Right renal cortex interstitium (tissue), 3 donors: ENCODE measurements at regions not wholly inside any gene's neighbourhood (a gene's known extent, or its start where the extent isn't known, plus 50 kb on each side); places are given as distances from the start of the nearest gene placed in this dataset.

ENCODE experiments used
- DNase-seq, 3 donors: peaks; one replicate each; pipeline ENCODE4 v3.0.0-alpha.2; 2013; ENCODE audit warnings: low read depth in 3 of 3, low spot score in 2 of 3

GRCh38 chr13:73939071-73939380 lies 195.2 kb downstream of the KLF12 start:
- DNase-seq, result no peak

- no peak for DNase-seq
Observed at GRCh38 chr13:73938372-73939070, 195.7 kb downstream of the KLF12 start.

GRCh38 chr13:73937441-73937840 lies 196.8 kb downstream of the KLF12 start:
- no peak for DNase-seq

DNA sequence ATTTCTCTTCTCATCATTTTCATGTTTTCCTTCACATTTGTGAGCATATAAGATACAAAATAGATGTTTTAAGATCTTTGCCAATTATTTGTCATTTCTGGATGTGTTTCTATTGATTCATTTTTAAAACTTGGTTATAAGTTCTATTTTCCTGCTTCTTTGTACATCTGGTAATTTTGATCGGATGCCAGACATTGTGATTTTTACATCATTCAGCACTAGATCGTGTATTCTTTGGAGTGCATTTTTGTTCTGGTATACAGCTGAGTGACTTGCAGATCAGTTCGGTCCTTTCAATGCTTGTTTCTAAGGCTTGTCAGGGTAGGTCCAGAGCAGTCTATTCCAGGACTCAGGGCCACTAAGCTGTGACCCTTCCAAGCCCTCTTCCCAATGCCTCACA lies 198.2 kb downstream of the KLF12 start:
- no peak for DNase-seq

DNA sequence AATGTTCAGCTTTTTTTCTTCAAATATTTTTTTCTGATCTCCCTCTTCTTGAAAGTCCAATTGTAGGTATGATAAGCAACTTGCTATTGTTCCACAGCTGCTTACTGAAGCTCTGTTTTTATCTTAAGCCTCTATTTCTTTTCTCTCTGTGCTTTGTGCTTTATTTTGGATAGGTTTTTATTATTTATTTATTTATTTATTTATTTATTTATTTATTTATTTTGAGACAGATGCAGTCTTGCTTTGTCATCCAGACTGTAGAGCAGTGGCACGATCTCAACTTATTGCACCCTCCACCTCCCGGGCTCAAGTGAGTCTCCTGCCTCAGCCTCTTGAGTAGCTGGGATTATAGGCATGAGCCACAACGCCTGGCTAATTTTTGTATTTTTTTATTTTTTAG lies 199.4 kb downstream of the KLF12 start:
- DNase-seq, result no peak

DNA sequence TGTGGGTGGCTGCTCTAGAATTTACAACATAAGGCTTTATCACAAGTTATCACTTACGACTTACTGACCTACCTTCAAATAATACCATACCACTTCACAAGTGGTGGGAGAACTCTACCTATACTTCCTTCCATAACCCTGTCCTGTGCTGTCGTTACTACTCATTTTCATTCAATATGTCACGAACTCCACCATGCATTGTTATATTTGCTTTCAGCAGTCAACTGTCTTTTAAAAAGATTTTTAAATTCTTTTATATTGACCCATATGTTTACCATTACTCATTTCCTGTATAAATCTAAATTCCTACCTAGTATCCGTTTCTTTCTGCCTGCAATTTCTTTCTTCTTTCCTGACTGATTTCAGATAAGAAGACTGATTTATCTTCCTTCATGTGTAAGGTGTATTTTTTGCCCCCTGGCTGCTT lies 200.0 kb downstream of the KLF12 start:
- DNase-seq, result no peak

DNA sequence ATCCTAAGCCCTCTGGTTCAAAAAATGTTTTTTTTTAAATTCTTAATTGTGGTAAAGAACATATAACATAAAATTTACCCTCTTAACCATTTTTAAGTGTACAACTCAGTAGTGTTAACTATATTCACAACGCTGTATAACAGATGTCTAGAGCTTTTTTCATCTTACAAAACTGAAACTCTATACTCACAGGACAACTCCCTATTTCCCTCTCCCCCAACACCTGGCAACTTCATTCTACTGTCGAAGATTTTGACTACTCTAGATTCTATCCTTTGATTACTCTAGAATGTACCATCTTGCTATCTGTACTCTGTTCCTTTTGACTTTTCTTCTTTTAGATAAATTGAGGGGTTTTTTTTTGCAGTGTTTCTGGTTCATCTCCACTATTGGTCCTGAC lies 200.4 kb downstream of the KLF12 start:
- DNase-seq, result no peak

GRCh38 chr13:73932091-73932490 lies 202.1 kb downstream of the KLF12 start:
- no peak for DNase-seq

- DNase-seq, result no peak
Observed at GRCh38 chr13:73929287-73929932, 204.8 kb downstream of the KLF12 start.

GRCh38 chr13:73924607-73925006 lies 209.6 kb downstream of the KLF12 start:
- DNase-seq, result no peak

GRCh38 chr13:73922493-73923393 lies 211.5 kb downstream of the KLF12 start:
- no peak for DNase-seq

- DNase-seq, result no peak
Observed at GRCh38 chr13:73918691-73919090, 215.5 kb downstream of the KLF12 start.

DNA sequence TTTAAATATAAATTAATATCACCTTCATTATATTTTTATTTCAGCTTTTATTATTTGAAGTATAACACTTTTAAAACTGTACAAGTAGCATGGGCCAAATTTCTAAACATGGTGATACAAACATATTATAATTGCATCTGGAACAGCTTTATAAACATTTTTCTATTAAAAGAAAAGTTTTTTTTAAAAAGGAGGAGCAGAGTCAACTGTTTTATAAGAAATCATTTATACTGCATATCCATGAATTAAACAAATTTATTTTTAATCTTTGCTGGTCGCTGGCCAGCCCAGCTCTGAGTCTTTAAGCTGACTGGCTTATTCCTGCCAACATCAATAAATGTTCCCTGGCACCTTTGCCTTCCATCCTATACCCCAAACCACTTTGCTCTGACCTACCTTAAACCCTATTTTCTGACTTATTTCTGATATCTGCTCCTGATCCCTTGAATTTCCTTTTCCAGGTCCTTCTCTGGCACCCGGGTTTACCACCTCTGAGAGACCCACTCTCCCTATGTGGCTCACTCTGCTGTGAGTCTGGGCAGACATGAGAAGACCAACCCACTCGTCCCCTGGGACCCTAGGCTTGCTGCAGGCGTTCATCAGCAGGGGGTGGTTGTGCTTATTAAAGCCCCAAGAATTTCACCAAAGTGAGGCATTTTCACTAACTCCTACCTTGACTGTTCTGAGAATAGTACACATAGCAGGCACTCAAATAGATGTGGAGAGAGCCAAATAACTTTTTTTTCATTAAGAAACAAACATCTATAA lies 220.3 kb downstream of the KLF12 start:
- no peak for DNase-seq

DNA sequence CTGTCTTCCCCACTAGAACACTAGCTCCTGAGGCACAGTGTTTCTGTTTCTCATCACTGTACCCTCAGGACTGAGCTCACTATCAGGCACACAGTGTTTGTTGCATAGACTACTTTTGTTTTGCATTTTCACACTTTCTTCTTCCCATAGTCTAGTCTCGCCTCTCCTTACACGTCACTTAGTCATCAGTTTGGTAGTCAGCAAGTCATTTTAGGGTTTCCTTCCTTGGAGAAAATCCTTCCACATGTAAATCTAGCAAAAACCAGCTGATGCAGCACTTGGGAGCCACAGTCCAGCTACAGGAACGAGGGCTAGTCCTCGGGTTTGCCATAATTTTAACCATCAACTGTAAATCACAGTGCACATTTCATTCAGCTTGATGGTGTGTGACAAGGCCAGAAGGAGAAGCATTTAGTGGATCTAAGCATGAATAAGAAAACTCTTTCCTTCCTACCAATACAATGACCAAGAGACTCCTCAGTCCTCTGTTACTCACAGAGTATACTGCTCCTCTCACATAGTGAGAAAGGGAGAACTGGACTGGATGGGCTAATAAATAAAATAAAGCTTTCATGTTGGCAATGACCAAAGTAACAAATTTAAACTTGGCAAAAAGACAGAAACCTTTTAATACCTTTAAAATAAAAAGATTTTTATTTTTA lies 221.0 kb downstream of the KLF12 start:
- no peak for DNase-seq

DNA sequence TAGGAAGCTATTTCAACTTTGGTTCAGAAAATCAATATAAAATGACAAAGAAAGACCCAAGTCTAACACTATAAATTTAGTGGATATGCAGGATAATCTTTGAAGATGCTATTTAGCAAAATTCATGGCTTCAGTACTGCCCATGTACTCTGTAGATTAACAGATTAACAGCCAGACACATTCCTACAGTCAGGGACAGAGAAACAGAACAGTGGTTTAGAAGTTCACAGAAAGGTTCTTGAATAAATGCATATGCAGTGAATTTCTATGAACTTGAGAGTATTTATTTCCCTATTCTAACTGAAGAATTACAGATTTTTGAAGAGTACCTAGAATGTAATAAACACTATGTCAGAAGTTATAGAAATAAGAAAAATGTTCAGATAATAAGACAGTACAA lies 222.8 kb downstream of the KLF12 start:
- DNase-seq, result no peak

DNA sequence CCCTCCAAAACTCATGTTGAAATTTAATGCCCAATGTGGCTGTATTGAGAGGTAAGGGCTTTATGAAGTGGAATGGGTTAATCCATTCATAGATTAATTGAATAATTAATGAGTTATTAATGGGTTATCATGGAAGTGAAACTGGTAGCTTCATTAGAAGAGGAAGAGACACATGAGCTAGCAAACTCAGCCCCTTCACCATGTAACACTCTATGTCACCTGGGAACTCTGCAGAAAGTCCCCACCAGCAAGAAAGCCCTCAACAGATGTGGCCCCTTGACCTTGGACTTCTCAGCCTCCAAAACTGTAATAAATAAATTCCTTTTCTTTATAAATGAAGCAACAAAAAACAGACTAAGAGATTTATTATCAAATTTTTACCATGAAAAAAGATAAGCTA lies 223.5 kb downstream of the KLF12 start:
- DNase-seq, result no peak

- DNase-seq, result no peak
Observed at GRCh38 chr13:73908809-73909208, 225.4 kb downstream of the KLF12 start.

GRCh38 chr13:73904625-73905024 lies 229.6 kb downstream of the KLF12 start:
- no peak for DNase-seq

DNA sequence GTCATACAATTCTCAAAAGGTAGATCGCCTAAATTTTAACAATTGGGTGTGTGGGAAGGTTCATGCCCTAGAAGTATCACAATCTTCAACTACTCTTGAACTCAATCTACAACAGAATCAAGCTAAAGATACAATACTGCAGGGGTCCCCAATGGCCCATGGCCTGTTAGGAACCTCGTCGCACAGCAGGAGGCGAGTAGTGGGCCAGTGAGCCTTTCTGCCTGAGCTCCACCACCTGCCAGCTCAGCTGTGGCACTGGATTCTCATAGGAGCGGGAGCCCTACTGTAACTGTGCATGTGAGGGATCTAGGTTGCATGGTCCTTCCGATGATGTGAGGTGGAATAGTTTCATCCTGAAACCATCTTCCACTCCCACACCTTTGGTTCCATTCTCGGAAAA lies 230.6 kb downstream of the KLF12 start:
- DNase-seq, result no peak

- DNase-seq, result no peak
Observed at GRCh38 chr13:73902847-73903246, 231.4 kb downstream of the KLF12 start.

- DNase-seq, result no peak
Observed at GRCh38 chr13:73902296-73902695, 231.9 kb downstream of the KLF12 start.
